Thoracic aorta (tissue), 2 donors: ENCODE measurements at regions not wholly inside any gene's neighbourhood (a gene's known extent, or its start where the extent isn't known, plus 50 kb on each side); places are given as distances from the start of the nearest gene placed in this dataset.

Experiments used
- ATAC-seq: fragments of 150-250 bp; one replicate; pipeline ENCODE4 v1.8.0; 2017; ENCODE audit warnings: low read depth; ENCODE audit not compliant: insufficient number of reproducible peaks, low FRiP score
- DNase-seq: peaks from one replicate; pipeline ENCODE4 v3.0.0-alpha.2; 2020; ENCODE audit warnings: low spot score
- H3K27ac ChIP-seq, 2 donors: fragments of 200-600 bp; sonication (generic); 1 replicate in 1 of 2; 2 replicates in 1 of 2; pipeline ENCODE4 v1.5.1; 2016; ENCODE audit warnings: mild to moderate bottlenecking in 2 of 2, moderate library complexity in 2 of 2
- H3K27me3 ChIP-seq: fragments of 200-600 bp; sonication (generic); replicated peaks from 2 replicates; pipeline ENCODE4 v1.6.0; 2016; ENCODE audit warnings: mild to moderate bottlenecking; ENCODE audit not compliant: insufficient read depth
- H3K36me3 ChIP-seq: fragments of 200-600 bp; sonication (generic); one replicate; pipeline ENCODE4 v1.5.1; 2016
- H3K4me1 ChIP-seq, 2 donors: fragments of 200-600 bp; sonication (generic); 1 replicate in 1 of 2; 2 replicates in 1 of 2; pipeline versions ENCODE4 v1.5.1 to v1.6.0; 2016; ENCODE audit warnings: low read depth in 2 of 2, mild to moderate bottlenecking in 1 of 2; ENCODE audit not compliant: control insufficient read depth in 1 of 2
- H3K4me3 ChIP-seq: fragments of 200-600 bp; sonication (generic); 2 replicates; pipeline ENCODE4 v1.5.1; 2016; ENCODE audit warnings: mild to moderate bottlenecking
- H3K9me3 ChIP-seq: fragments of 200-600 bp; sonication (generic); 2 replicates; pipeline ENCODE4 v1.5.1; 2016
- CTCF ChIP-seq: fragments of 200-600 bp; sonication (generic); IDR thresholded peaks from one replicate; pipeline ENCODE4 v1.5.1; 2019; ENCODE audit warnings: antibody characterized with exemption

GRCh38 chr7:152998420-152998819 lies 238.9 kb downstream of the ACTR3B start:
- Histone ChIP-seq H3K27me3 (no peaks in the 10 kb centered on the region), H3K27ac (no peak overlapping the region), H3K4me3 (no peak overlapping the region), H3K9me3 (no peaks in the 10 kb centered on the region), H3K36me3 (no peaks in the 10 kb centered on the region), H3K4me1 (no peaks in the 10 kb centered on the region)
- DNase-seq (no peak), ATAC-seq (no peak)
- TF ChIP-seq CTCF: no peak

GRCh38 chr7:153002115-153002514 lies 242.6 kb downstream of the ACTR3B start:
- DNase-seq (no peak), ATAC-seq (no peak)
- Histone ChIP-seq H3K36me3 (no peaks in the 10 kb centered on the region), H3K27me3 (no peaks in the 10 kb centered on the region), H3K27ac (no peak overlapping the region), H3K4me1 (no peaks in the 10 kb centered on the region), H3K9me3 (no peaks in the 10 kb centered on the region), H3K4me3 (no peak overlapping the region)
- TF ChIP-seq CTCF: no peak

GRCh38 chr7:153002572-153002971 lies 243.0 kb downstream of the ACTR3B start:
- H3K27me3 ChIP-seq: no peaks in the 10 kb centered on the region
- no peak for TF ChIP-seq CTCF
- H3K4me1 ChIP-seq: no peaks in the 10 kb centered on the region
- no peaks in the 10 kb centered on the region for H3K9me3 ChIP-seq
- DNase-seq (no peak), ATAC-seq (no peak)
- no peaks in the 10 kb centered on the region for H3K36me3 ChIP-seq
- no peak overlapping the region for H3K4me3 ChIP-seq
- no peak overlapping the region for H3K27ac ChIP-seq

GRCh38 chr7:153004341-153004740 lies 244.8 kb downstream of the ACTR3B start:
- no peaks in the 10 kb centered on the region for H3K9me3 ChIP-seq
- no peak for DNase-seq
- no peak overlapping the region for H3K4me3 ChIP-seq
- H3K27ac ChIP-seq: no peak overlapping the region
- no peak for ATAC-seq
- no peaks in the 10 kb centered on the region for H3K27me3 ChIP-seq
- no peaks in the 10 kb centered on the region for H3K4me1 ChIP-seq
- H3K36me3 ChIP-seq: no peaks in the 10 kb centered on the region
- TF ChIP-seq CTCF: no peak

- H3K27me3 ChIP-seq: no peaks in the 10 kb centered on the region
- ATAC-seq (no peak), DNase-seq (no peak)
- no peaks in the 10 kb centered on the region for H3K36me3 ChIP-seq
- TF ChIP-seq CTCF: no peak
- no peaks in the 10 kb centered on the region for H3K9me3 ChIP-seq
- no peaks in the 10 kb centered on the region for H3K4me1 ChIP-seq
- H3K4me3 ChIP-seq: no peak overlapping the region
- H3K27ac ChIP-seq: no peak overlapping the region
Measured at GRCh38 chr7:153005750-153006435, 246.3 kb downstream of the ACTR3B start.
